M059J (cell line): ENCODE measurements at regions not wholly inside any gene's neighbourhood (a gene's known extent, or its start where the extent isn't known, plus 50 kb on each side); places are given as distances from the start of the nearest gene placed in this dataset.
"Not testable (repeated sequence)": the region's sequence is repeated elsewhere in the genome, so short reads cannot be mapped to it uniquely, and the experiment has no call there.

Source experiments
- DNase-seq: peaks from one replicate; pipeline ENCODE4 v3.0.0-alpha.2; 2012; ENCODE audit warnings: low read depth

GRCh38 chr6:29227235-29227634 lies 56.5 kb downstream of the OR2J2 start:
- DNase-seq: no peak

GRCh38 chr6:29230666-29231065 lies 60.0 kb downstream of the OR2J2 start:
- DNase-seq: no peak

- no peak for DNase-seq
Observed at GRCh38 chr6:29232725-29233124, 62.0 kb downstream of the OR2J2 start.

GRCh38 chr6:29236060-29236459 lies 65.4 kb downstream of the OR2J2 start:
- peak; percentile 34 for DNase-seq

GRCh38 chr6:29236634-29237033 lies 64.9 kb upstream of the OR14J1 start:
- no peak for DNase-seq

GRCh38 chr6:29243044-29243443 lies 58.5 kb upstream of the OR14J1 start:
- not testable (repeated sequence) for DNase-seq
